Cardiac muscle cell (in vitro differentiated cells and primary cell): ENCODE measurements at regions not wholly inside any gene's neighbourhood (a gene's known extent, or its start where the extent isn't known, plus 50 kb on each side); places are given as distances from the start of the nearest gene placed in this dataset.

Source experiments
- DNase-seq, 2 donors: peaks; one replicate each; pipeline versions ENCODE4 v3.0.0 to v3.0.0-alpha.2; 2010 to 2017; ENCODE audit warnings: low read depth in 1 of 2, low spot score in 1 of 2
- H3K27ac ChIP-seq: fragments of 200-600 bp; sonication (generic); 2 replicates; pipeline ENCODE4 v1.5.1; 2016
- H3K27me3 ChIP-seq: fragments of 200-600 bp; sonication (generic); 2 replicates; pipeline ENCODE4 v1.6.0; 2016; ENCODE audit warnings: control low read depth
- H3K36me3 ChIP-seq: fragments of 200-600 bp; sonication (generic); 2 replicates; pipeline ENCODE4 v1.5.1; 2016; ENCODE audit warnings: control low read depth
- H3K4me1 ChIP-seq: fragments of 200-600 bp; sonication (generic); 2 replicates; pipeline ENCODE4 v1.8.1; 2017; ENCODE audit warnings: low read depth, mild to moderate bottlenecking, mixed run types
- H3K4me3 ChIP-seq: fragments of 200-600 bp; sonication (generic); 2 replicates; pipeline ENCODE4 v1.5.1; 2016; ENCODE audit warnings: mild to moderate bottlenecking
- H3K9me3 ChIP-seq: fragments of 200-600 bp; sonication (generic); 2 replicates; pipeline ENCODE4 v1.5.1; 2017; ENCODE audit warnings: low read depth, mild to moderate bottlenecking, control low read depth
- CTCF ChIP-seq: IDR thresholded peaks from 2 replicates; pipeline ENCODE4 v1.5.1; 2012; ENCODE audit warnings: low read depth, mild to moderate bottlenecking, low read length

- no peak for TF ChIP-seq CTCF
- Histone ChIP-seq H3K27ac (no peak overlapping the region), H3K4me3 (no peak overlapping the region), H3K9me3 (no peaks in the 10 kb centered on the region), H3K27me3 (no peaks in the 10 kb centered on the region), H3K36me3 (no peaks in the 10 kb centered on the region), H3K4me1 (no peaks in the 10 kb centered on the region)
- DNase-seq = no peak
Measured at GRCh38 chr1:170840371-170840770, 95.0 kb upstream of the MROH9 start.

GRCh38 chr1:170853302-170853701, 82.0 kb upstream of the MROH9 start:
- Histone ChIP-seq H3K36me3 (no peaks in the 10 kb centered on the region), H3K27ac (no peak overlapping the region), H3K4me3 (no peak overlapping the region), H3K9me3 (no peaks in the 10 kb centered on the region), H3K27me3 (no peaks in the 10 kb centered on the region), H3K4me1 (no peaks in the 10 kb centered on the region)
- DNase-seq = no peak
- no peak for TF ChIP-seq CTCF

GRCh38 chr1:170853867-170854266, 81.5 kb upstream of the MROH9 start:
- H3K27me3 ChIP-seq = no peaks in the 10 kb centered on the region
- DNase-seq = no peak
- no peaks in the 10 kb centered on the region for H3K4me1 ChIP-seq
- H3K9me3 ChIP-seq = no peaks in the 10 kb centered on the region
- TF ChIP-seq CTCF = no peak
- H3K4me3 ChIP-seq = no peak overlapping the region
- H3K36me3 ChIP-seq = no peaks in the 10 kb centered on the region
- no peak overlapping the region for H3K27ac ChIP-seq

- Histone ChIP-seq H3K27ac (no peak overlapping the region), H3K36me3 (no peaks in the 10 kb centered on the region), H3K4me3 (no peak overlapping the region), H3K9me3 (no peaks in the 10 kb centered on the region), H3K27me3 (no peaks in the 10 kb centered on the region), H3K4me1 (no peaks in the 10 kb centered on the region)
- no peak for TF ChIP-seq CTCF
- no peak for DNase-seq
Measured at GRCh38 chr1:170854677-170855076, 80.7 kb upstream of the MROH9 start.

- peak in 1 of 2 donors; percentile 25 for DNase-seq
- TF ChIP-seq CTCF = no peak
- Histone ChIP-seq H3K36me3 (no peaks in the 10 kb centered on the region), H3K27me3 (no peaks in the 10 kb centered on the region), H3K27ac (no peak overlapping the region), H3K4me1 (no peaks in the 10 kb centered on the region), H3K9me3 (no peaks in the 10 kb centered on the region), H3K4me3 (no peak overlapping the region)
Measured at GRCh38 chr1:170856455-170856854, 78.9 kb upstream of the MROH9 start.

GRCh38 chr1:170857955-170858354, 77.4 kb upstream of the MROH9 start:
- TF ChIP-seq CTCF = no peak
- Histone ChIP-seq H3K36me3 (no peaks in the 10 kb centered on the region), H3K4me1 (no peaks in the 10 kb centered on the region), H3K27me3 (no peaks in the 10 kb centered on the region), H3K27ac (no peak overlapping the region), H3K4me3 (no peak overlapping the region), H3K9me3 (no peaks in the 10 kb centered on the region)
- no peak for DNase-seq
